Caki2 (cell line): ENCODE measurements at regions not wholly inside any gene's neighbourhood (a gene's known extent, or its start where the extent isn't known, plus 50 kb on each side); places are given as distances from the start of the nearest gene placed in this dataset.
"Not testable (repeated sequence)": the region's sequence is repeated elsewhere in the genome, so short reads cannot be mapped to it uniquely, and the experiment has no call there.

Experiments used
- DNase-seq: peaks from one replicate; pipeline ENCODE4 v3.0.0-alpha.2; 2015; ENCODE audit warnings: low read depth
- in situ Hi-C: cut with HindIII; loops from 2 replicates; pipeline ENCODE4 v1.10.0; 2016; ENCODE audit warnings: low sequenced_read_pairs, low pct_unique_long_range_greater_than_20kb, mixed read lengths

- DNase-seq, result no peak
- in situ Hi-C loops, result no loop called here
Measured at GRCh38 chr9:85872463-85872862, 68.5 kb upstream of the NAA35 start.

GRCh38 chr9:85876628-85877027 is 64.3 kb upstream of the NAA35 start:
- in situ Hi-C loops, result no loop called here

DNA sequence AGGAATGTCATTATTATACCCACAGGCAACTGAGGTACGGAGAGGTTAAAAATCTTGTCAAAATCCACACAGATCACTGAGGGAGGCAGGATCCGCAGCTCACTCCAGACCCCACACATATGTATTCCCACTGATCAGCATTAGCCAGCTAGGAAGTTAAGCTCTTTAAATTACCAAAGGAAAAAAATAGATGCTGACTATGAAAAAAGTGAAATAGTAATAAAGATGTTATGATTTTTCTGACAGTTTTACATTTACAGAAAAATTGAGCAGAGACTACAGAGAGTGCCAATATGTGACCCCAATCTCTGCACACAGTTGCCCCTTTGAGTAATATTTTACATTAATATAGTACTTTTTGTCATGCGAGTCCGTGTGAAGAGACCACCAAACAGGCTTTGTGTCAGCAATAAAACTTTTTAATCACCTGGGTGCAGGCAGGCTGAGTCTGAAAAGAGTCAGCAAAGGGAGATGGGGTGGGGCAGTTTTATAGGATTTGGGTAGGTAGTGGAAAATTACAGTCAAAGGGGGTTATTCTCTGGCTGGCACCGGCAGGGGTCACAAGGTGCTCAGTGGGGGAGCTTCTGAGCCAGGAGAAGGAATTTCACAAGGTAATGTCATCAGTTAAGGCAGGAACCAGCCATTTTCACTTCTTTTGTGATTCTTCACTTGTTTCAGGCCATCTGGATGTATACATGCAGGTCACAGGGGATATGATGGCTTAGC is 61.9 kb upstream of the NAA35 start:
- in situ Hi-C loops, DNase-seq: not testable (repeated sequence)

More at GRCh38 chr9:85876628-85877027, 64.3 kb upstream of the NAA35 start:
- DNase-seq, result no peak

GRCh38 chr9:85880507-85880906 is 60.4 kb upstream of the NAA35 start:
- DNase-seq, result not testable (repeated sequence)

DNA sequence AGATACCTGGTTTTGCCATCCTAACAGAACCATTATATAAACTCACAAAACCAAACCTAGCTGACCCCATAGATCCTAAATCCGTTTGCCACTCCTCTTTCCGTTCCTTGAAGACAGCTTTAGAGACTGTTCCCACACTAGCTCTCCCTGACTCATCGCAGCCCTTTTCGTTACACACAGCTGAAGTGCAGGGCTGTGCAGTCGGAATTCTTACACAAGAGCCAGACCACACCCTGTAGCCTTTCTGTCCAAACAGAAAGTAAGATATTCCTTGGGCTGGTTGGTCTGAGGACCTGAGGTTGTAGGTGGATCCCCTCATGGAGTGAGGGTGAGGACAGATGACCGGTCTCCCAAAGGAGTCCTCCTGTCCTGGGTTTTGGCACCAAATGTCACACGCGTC is 56.7 kb upstream of the NAA35 start:
- in situ Hi-C loops, result no loop called here
- no peak for DNase-seq

More at GRCh38 chr9:85880507-85880906, 60.4 kb upstream of the NAA35 start:
- in situ Hi-C loops, result not testable (repeated sequence)

DNA sequence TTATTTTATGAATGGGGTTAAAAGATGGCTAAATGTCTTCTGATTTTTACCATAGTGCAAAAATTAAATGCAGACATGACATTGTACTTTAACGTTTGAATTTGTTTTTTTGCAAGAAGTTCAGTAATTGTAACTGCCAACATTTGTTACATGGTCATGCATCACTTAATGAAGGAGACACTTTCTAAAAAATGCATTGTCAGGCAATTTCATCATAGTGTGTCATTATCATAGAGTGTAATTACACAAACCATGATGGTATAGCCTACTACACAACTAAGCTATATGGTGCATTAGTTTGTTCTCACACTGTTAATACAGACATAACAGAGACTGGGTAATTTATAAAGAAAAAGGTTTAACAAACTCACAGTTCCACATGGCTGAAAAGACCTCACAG is 50.0 kb upstream of the NAA35 start:
- in situ Hi-C loops, result no loop called here
- DNase-seq, result no peak
